ENCODE measurements at regions not wholly inside any gene's neighbourhood (a gene's known extent, or its start where the extent isn't known, plus 50 kb on each side); places are given as distances from the start of the nearest gene placed in this dataset.

- Histone ChIP-seq H3K4me3 (ENCODE audit: low read depth, low read length, poor library complexity, severe bottlenecking) (no peak overlapping the region), H3K4me1 (ENCODE audit: insufficient read depth, low read length, poor library complexity, severe bottlenecking) (no peaks in the 10 kb centered on the region), H3K79me2 (ENCODE audit: insufficient read depth, low read depth, low read length) (no peaks in the 10 kb centered on the region), H3K27ac (ENCODE audit: low read depth, low read length, poor library complexity, severe bottlenecking) (no peak overlapping the region), H2AFZ (ENCODE audit: low read length) (no peak overlapping the region), H3K36me3 (ENCODE audit: insufficient read depth, low read length) (no peaks in the 10 kb centered on the region), H3K9me3 (ENCODE audit: low read length) (no peaks in the 10 kb centered on the region), H4K20me1 (ENCODE audit: insufficient read depth, low read length) (no peaks in the 10 kb centered on the region), H3K4me2 (ENCODE audit: low read length) (no peak overlapping the region), H3K9me2 (ENCODE audit: insufficient read depth, low read length) (no peaks in the 10 kb centered on the region)
- ChIA-PET CTCF (ENCODE audit: unreplicated experiment) (no interaction called here), POLR2A (no interaction called here)
- DNase-seq (ENCODE audit: low spot score), result no peak
- no TSS peak for BruUV-seq (replicated peaks)
- intact Hi-C loops (cut with micrococcal nuclease; ENCODE audit: unreplicated experiment), result no loop called here
- no peak for TF ChIP-seq EZH2phosphoT487 (IDR thresholded peaks at IDR 0.05; ENCODE audit: borderline replicate concordance, low read depth, low read length)
- TF ChIP-seq CTCF (conservative IDR thresholded peaks at IDR 0.05; ENCODE audit: low read length), result no peak
Observed at GRCh38 chr14:82390586-82390985, 856.9 kb upstream of the SEL1L start.

- H3K9me2 ChIP-seq (ENCODE audit: insufficient read depth, low read length), result no peaks in the 10 kb centered on the region
- BruUV-seq (replicated peaks), result no TSS peak
- no peak for TF ChIP-seq CTCF (conservative IDR thresholded peaks at IDR 0.05; ENCODE audit: low read length)
- intact Hi-C loops (cut with micrococcal nuclease; ENCODE audit: unreplicated experiment), result no loop called here
- no peak overlapping the region for H3K4me3 ChIP-seq (ENCODE audit: low read depth, low read length, poor library complexity, severe bottlenecking)
- H4K20me1 ChIP-seq (ENCODE audit: insufficient read depth, low read length), result no peaks in the 10 kb centered on the region
- H3K4me2 ChIP-seq (ENCODE audit: low read length), result no peak overlapping the region
- no peak for DNase-seq (ENCODE audit: low spot score)
- no peaks in the 10 kb centered on the region for H3K36me3 ChIP-seq (ENCODE audit: insufficient read depth, low read length)
- H3K4me1 ChIP-seq (ENCODE audit: insufficient read depth, low read length, poor library complexity, severe bottlenecking), result no peaks in the 10 kb centered on the region
- H3K79me2 ChIP-seq (ENCODE audit: insufficient read depth, low read depth, low read length), result no peaks in the 10 kb centered on the region
- CTCF ChIA-PET (ENCODE audit: unreplicated experiment), result no interaction called here
- POLR2A ChIA-PET, result no interaction called here
- H3K27ac ChIP-seq (ENCODE audit: low read depth, low read length, poor library complexity, severe bottlenecking), result no peak overlapping the region
- H2AFZ ChIP-seq (ENCODE audit: low read length), result no peak overlapping the region
- no peaks in the 10 kb centered on the region for H3K9me3 ChIP-seq (ENCODE audit: low read length)
Observed at GRCh38 chr14:82394916-82395315, 861.3 kb upstream of the SEL1L start.

- intact Hi-C loops (cut with micrococcal nuclease; ENCODE audit: unreplicated experiment), result no loop called here
- H3K4me2 ChIP-seq (ENCODE audit: low read length), result no peak overlapping the region
- H3K9me3 ChIP-seq (ENCODE audit: low read length), result no peaks in the 10 kb centered on the region
- no peaks in the 10 kb centered on the region for H3K4me1 ChIP-seq (ENCODE audit: insufficient read depth, low read length, poor library complexity, severe bottlenecking)
- no peaks in the 10 kb centered on the region for H3K36me3 ChIP-seq (ENCODE audit: insufficient read depth, low read length)
- ChIA-PET CTCF (ENCODE audit: unreplicated experiment) (no interaction called here), POLR2A (no interaction called here)
- BruUV-seq (replicated peaks), result no TSS peak
- H3K27ac ChIP-seq (ENCODE audit: low read depth, low read length, poor library complexity, severe bottlenecking), result no peak overlapping the region
- H3K9me2 ChIP-seq (ENCODE audit: insufficient read depth, low read length), result no peaks in the 10 kb centered on the region
- H4K20me1 ChIP-seq (ENCODE audit: insufficient read depth, low read length), result no peaks in the 10 kb centered on the region
- no peak overlapping the region for H2AFZ ChIP-seq (ENCODE audit: low read length)
- DNase-seq (ENCODE audit: low spot score), result no peak
- no peak overlapping the region for H3K4me3 ChIP-seq (ENCODE audit: low read depth, low read length, poor library complexity, severe bottlenecking)
- no peaks in the 10 kb centered on the region for H3K79me2 ChIP-seq (ENCODE audit: insufficient read depth, low read depth, low read length)
- TF ChIP-seq CTCF (conservative IDR thresholded peaks at IDR 0.05; ENCODE audit: low read length), result no peak
- TF ChIP-seq EZH2phosphoT487 (IDR thresholded peaks at IDR 0.05; ENCODE audit: borderline replicate concordance, low read depth, low read length), result no peak
Observed at GRCh38 chr14:82398256-82398655, 864.6 kb upstream of the SEL1L start.

All from OCI-LY7 (cell line).